ENCODE measurements at regions not wholly inside any gene's neighbourhood (a gene's known extent, or its start where the extent isn't known, plus 50 kb on each side); places are given as distances from the start of the nearest gene placed in this dataset.
"Not testable (repeated sequence)": the region's sequence is repeated elsewhere in the genome, so short reads cannot be mapped to it uniquely, and the experiment has no call there.

DNA sequence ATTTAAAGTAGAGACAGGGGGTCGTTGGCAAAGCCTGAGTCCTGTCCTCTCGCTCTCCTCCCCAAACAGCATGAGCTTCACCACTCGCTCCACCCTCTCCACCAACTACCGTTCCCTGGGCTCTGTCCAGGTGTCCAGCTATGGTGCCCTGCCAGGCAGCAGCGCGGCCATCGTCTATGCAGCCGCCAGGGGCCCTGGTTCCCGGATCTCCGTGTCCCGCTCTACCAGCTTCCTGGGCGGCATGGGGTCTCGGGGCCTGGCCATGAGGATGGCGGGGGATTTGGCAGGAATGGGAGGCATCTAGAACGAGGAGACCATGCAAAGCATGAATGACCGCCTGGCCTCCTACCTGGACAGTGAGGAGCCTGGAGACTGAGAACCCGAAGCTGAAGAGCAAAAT lies 1117.2 kb upstream of the MIR17HG start:
- DNase-seq: no peak

- no peak for DNase-seq
Observed at GRCh38 chr13:90232291-90232690, 1115.2 kb upstream of the MIR17HG start.

DNA sequence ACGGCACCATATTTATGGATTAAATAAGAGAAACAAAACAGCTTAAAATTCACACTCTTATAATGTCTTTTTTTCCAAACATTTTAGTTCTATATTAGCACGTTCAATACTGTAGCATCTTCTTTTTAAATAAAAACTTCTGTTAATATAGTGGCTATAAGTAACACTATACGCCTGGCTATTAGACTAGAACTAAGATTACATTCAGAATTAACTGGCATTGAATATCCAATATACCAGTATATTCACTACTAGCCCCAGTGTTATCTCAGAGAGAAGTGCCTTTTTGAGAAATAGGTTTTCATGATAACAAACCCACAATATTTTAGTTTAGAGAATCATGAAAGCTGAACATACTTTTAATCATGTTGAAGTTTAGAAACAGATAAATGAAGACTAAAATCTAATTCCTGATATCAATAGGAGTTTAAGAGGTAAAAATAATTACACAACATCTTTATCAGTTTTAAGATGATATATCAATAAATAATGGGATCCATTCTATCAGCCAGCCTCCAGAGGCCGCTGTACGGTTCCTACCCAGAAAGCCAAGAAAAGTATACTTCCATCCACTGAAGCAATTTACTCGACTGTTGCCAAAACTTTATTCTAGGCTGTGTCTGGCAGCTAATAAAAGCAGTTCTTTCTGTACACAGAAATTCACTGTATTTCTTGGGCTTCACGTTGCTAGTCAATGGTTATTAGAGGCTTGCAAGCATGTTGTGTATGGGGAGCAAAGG lies 1113.4 kb upstream of the MIR17HG start:
- no peak for DNase-seq

DNA sequence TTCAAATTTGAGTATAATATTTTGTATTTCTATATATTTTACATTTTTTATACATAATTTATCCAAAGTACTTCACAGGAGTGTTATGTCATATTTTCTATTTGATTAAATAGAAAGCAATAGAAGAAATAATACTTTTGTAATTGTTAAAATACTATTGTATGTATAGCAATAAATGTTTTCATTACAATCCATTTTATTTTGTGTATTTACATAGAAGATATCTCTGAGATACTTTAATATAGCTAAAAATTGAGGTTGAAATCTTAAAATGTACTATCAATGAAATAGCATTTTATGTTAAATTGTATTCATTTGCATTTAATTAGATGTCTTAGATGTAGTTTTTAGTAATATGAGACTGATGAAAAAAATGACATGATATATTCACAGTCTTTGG lies 1109.6 kb upstream of the MIR17HG start:
- no peak for DNase-seq

DNA sequence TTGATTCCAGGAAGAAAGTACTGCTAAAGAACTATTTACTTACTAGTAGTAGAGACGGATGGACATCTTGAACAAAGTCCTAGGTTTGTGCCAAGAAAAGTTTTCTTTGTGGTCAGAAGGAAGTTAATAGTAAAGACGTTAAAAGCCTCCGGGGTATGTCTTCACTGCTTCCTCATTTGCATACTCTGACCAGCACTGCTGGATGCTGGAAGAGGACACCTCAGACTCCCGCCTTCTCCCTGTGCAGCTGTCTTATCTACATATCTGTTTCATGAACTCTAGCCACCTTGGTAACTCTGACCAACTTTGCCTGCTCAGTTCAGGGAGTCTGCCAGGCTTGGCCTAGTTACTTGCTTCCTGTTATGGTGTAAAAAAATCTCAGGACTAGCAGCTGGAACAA lies 1109.1 kb upstream of the MIR17HG start:
- DNase-seq: no peak

- no peak for DNase-seq
Observed at GRCh38 chr13:90239130-90239529, 1108.4 kb upstream of the MIR17HG start.

DNA sequence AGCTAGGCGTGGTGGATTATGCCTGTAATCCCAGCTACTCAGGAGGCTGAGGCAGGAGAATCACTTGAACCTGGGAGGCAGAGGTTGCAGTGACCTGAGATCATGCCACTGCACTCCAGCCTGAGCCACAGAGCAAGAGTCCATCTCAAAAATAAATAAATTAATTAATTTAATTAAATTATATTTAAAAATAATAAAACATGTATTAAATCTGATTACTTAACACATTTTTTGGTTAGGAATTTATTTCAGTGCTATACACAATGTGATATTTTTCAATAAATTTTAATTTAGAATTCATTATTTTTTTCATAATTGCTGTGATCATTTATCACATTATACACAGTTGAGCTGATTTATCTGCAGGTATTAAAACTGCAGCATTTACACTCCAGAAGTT lies 1101.5 kb upstream of the MIR17HG start:
- no peak for DNase-seq

- no peak for DNase-seq
Observed at GRCh38 chr13:90246687-90247345, 1100.7 kb upstream of the MIR17HG start.

- DNase-seq: no peak
Observed at GRCh38 chr13:90253806-90254205, 1093.7 kb upstream of the MIR17HG start.

- DNase-seq: no peak
Observed at GRCh38 chr13:90254437-90254836, 1093.0 kb upstream of the MIR17HG start.

- no peak for DNase-seq
Observed at GRCh38 chr13:90256746-90257145, 1090.7 kb upstream of the MIR17HG start.

GRCh38 chr13:90258129-90258528 lies 1089.4 kb upstream of the MIR17HG start:
- no peak for DNase-seq

- no peak for DNase-seq
Observed at GRCh38 chr13:90261343-90261742, 1086.1 kb upstream of the MIR17HG start.

DNA sequence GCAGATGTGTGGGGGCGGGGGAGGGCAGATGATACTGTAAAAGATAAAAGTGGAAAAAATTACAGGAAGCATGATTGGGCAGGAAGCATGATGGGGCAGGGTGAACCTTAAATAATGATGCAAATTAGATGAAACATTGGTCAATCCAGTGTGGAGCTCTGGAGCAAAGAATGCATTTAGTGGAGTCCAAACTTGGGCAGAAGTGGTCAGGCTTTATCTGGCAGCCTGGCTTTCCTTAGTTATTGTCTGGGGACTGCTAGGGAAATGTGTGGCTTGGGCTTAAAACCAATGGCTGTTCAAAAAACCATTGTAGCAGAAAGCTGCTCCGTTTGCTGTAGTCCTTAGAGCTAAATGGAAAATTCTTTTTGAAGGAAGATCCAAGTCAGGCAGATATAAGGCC lies 1077.3 kb upstream of the MIR17HG start:
- DNase-seq: no peak

DNA sequence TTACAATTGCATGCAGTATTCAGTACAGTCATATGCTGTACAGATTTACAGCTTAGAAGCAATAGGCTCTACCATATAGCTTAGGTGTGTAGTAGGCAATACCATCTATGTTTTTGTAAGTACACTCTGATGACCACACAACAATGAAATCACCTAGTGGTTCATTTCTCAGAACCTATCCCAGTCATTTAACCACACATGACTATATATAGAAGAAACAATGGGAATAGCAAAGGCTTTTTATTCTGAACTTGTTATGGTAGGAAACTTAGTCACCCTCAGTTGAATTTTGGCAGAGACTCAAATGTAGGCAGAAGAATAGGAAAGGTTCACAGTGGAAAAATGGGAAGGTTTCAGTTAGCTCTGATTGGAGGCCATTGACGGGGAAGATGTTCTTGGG lies 1075.1 kb upstream of the MIR17HG start:
- no peak for DNase-seq

DNA sequence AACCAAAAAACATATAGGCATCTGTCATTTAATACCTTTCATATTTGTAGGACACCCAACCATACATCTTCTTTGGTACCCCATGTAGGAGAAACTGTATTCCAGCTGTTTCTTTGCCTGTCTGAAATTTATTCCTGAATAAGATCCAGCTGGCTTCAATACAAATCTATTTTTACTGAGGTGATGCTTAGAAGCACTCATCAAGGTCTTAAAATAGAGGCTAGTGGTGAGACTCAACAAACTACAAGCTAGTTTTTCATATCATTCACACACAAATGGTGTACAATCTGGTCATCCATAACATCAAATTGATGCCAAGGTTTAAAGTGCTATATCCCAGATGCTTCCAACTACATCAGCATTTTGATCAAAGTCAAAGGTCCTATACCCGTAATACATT lies 1071.3 kb upstream of the MIR17HG start:
- no peak for DNase-seq

DNA sequence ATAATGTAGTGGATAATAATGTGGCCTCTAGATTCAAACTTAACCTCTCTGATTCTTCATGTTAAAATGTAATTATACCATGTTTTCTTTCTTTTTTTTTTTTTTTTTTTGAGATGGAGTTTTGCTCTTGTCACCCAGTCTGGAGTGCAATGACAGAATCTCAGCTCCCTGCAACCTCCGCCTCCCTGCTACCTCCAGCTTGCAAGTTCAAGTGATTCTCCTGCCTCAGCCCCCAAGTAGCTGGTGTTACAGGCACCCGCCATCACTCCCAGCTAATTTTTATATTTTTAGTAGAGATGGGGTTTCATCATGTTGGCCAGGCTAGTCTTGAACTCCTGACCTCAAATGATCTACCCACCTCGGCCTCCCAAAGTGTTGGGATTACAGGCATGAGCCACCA lies 1069.3 kb upstream of the MIR17HG start:
- DNase-seq: not testable (repeated sequence)

- DNase-seq: peak in 1 of 2 experiments; percentile 6
Observed at GRCh38 chr13:90281709-90282108, 1065.8 kb upstream of the MIR17HG start.

DNA sequence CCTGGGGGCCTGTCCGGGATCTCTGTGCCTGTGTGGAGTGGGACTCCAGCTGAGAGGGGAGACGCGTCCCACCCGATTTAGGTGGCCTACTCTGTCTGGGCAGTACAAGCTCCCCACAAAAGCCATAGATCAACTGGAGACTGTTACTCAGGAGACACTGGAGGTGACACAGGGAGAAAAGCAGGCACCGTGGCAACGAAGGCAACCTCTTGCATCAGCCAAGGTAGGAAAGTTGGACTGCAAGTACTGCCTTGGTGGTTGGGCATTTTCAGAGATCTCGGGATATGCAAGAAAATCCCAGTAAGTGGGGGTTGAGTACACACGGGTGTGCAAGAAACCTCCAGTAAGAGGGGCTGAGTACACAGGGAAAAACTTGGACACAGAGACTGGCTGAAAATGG lies 1060.0 kb upstream of the MIR17HG start:
- no peak for DNase-seq

- no peak for DNase-seq
Observed at GRCh38 chr13:90293793-90294361, 1053.6 kb upstream of the MIR17HG start.

DNA sequence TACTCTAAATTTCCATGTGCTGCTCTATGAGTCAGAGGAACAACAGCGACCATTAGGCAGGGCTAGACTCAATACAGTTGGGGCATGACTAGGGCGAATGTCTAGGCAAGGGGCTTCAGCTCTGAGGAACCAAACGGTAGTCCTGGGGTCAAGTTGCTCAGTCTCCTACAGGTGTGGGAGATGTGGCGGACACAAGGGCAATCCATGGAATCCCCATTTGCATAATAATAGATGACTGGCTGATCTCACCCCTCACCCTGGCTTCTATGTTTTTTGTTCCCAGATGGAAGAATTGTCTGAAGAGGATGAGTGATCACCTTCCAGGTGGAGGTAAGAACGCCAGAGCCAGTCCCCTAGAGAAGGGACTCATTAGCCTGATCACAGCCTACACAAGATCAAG lies 1048.2 kb upstream of the MIR17HG start:
- no peak for DNase-seq

GRCh38 chr13:90300015-90300414 lies 1047.5 kb upstream of the MIR17HG start:
- no peak for DNase-seq

- no peak for DNase-seq
Observed at GRCh38 chr13:90302107-90302506, 1045.4 kb upstream of the MIR17HG start.

GRCh38 chr13:90305796-90306195 lies 1041.7 kb upstream of the MIR17HG start:
- no peak for DNase-seq
